Glutamatergic neuron (in vitro differentiated cells): ENCODE measurements at regions not wholly inside any gene's neighbourhood (a gene's known extent, or its start where the extent isn't known, plus 50 kb on each side); places are given as distances from the start of the nearest gene placed in this dataset.

ENCODE experiments used
- DNase-seq: peaks from one replicate; pipeline ENCODE4 v3.0.0; 2022
- H3K27ac Mint-ChIP-seq: one replicate; pipeline ENCODE4 v1.8.0; 2020; ENCODE audit warnings: mild to moderate bottlenecking, mixed read lengths, inconsistent platforms; ENCODE audit not compliant: unreplicated experiment
- H3K27me3 Mint-ChIP-seq: one replicate; pipeline ENCODE4 v1.8.0; 2020; ENCODE audit warnings: mild to moderate bottlenecking, moderate library complexity, mixed read lengths, inconsistent platforms; ENCODE audit not compliant: unreplicated experiment
- H3K36me3 Mint-ChIP-seq: one replicate; pipeline ENCODE4 v1.8.0; 2020; ENCODE audit warnings: mild to moderate bottlenecking, mixed read lengths, inconsistent platforms; ENCODE audit not compliant: unreplicated experiment
- H3K4me1 Mint-ChIP-seq: one replicate; pipeline ENCODE4 v1.8.0; 2020; ENCODE audit warnings: mild to moderate bottlenecking, low read depth, mixed read lengths, inconsistent platforms; ENCODE audit not compliant: unreplicated experiment
- H3K4me3 Mint-ChIP-seq: one replicate; pipeline ENCODE4 v1.8.0; 2020; ENCODE audit warnings: mild to moderate bottlenecking, mixed read lengths, inconsistent platforms; ENCODE audit not compliant: unreplicated experiment
- H3K9me3 Mint-ChIP-seq: one replicate; pipeline ENCODE4 v1.8.0; 2020; ENCODE audit warnings: mild to moderate bottlenecking, moderate library complexity, mixed read lengths, inconsistent platforms; ENCODE audit not compliant: unreplicated experiment
- TF ChIP-seq, protein P1 (sequence below): fragments of 200-600 bp; sonication (generic); IDR thresholded peaks from one replicate; pipeline ENCODE4 v1.5.0; 2021; ENCODE audit not compliant: partially characterized antibody, unreplicated experiment

GRCh38 chr11:38304926-38305325 is 1706.9 kb upstream of the RAG2 start:
- Mint-ChIP-seq H3K36me3 (no peaks in the 10 kb centered on the region), H3K4me1 (no peaks in the 10 kb centered on the region), H3K9me3 (no peaks in the 10 kb centered on the region), H3K27me3 (no peaks in the 10 kb centered on the region), H3K4me3 (no peak overlapping the region), H3K27ac (no peak overlapping the region)
- TF ChIP-seq, protein P1, sequence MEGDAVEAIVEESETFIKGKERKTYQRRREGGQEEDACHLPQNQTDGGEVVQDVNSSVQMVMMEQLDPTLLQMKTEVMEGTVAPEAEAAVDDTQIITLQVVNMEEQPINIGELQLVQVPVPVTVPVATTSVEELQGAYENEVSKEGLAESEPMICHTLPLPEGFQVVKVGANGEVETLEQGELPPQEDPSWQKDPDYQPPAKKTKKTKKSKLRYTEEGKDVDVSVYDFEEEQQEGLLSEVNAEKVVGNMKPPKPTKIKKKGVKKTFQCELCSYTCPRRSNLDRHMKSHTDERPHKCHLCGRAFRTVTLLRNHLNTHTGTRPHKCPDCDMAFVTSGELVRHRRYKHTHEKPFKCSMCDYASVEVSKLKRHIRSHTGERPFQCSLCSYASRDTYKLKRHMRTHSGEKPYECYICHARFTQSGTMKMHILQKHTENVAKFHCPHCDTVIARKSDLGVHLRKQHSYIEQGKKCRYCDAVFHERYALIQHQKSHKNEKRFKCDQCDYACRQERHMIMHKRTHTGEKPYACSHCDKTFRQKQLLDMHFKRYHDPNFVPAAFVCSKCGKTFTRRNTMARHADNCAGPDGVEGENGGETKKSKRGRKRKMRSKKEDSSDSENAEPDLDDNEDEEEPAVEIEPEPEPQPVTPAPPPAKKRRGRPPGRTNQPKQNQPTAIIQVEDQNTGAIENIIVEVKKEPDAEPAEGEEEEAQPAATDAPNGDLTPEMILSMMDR = no peak
- no peak for DNase-seq

- Mint-ChIP-seq H3K36me3 (no peaks in the 10 kb centered on the region), H3K4me1 (no peaks in the 10 kb centered on the region), H3K4me3 (no peak overlapping the region), H3K9me3 (no peaks in the 10 kb centered on the region), H3K27ac (no peak overlapping the region), H3K27me3 (no peaks in the 10 kb centered on the region)
- TF ChIP-seq, protein P1 = no peak
- no peak for DNase-seq
These were observed 1704.5 kb upstream of the RAG2 start for GRCh38 chr11:38302564-38302963.

- Mint-ChIP-seq H3K9me3 (peaks cover under 1% of the 10 kb centered on the region), H3K4me3 (no peak overlapping the region), H3K27ac (no peak overlapping the region), H3K36me3 (peaks cover 3% of the 10 kb centered on the region), H3K27me3 (peaks cover 1% of the 10 kb centered on the region), H3K4me1 (no peaks in the 10 kb centered on the region)
- TF ChIP-seq, protein P1 = no peak
- no peak for DNase-seq
These were observed 1702.5 kb upstream of the RAG2 start for GRCh38 chr11:38300570-38300969.

- Mint-ChIP-seq H3K9me3 (peaks cover 4% of the 10 kb centered on the region), H3K27ac (no peak overlapping the region), H3K4me3 (no peak overlapping the region), H3K4me1 (no peaks in the 10 kb centered on the region), H3K36me3 (peaks cover 5% of the 10 kb centered on the region), H3K27me3 (peaks cover 3% of the 10 kb centered on the region)
- TF ChIP-seq, protein P1 = no peak
- DNase-seq = no peak
These were observed 1698.3 kb upstream of the RAG2 start for GRCh38 chr11:38296211-38296776.

GRCh38 chr11:38282718-38283117 is 1684.7 kb upstream of the RAG2 start:
- Mint-ChIP-seq H3K36me3 (no peaks in the 10 kb centered on the region), H3K4me3 (no peak overlapping the region), H3K27me3 (no peaks in the 10 kb centered on the region), H3K27ac (no peak overlapping the region), H3K4me1 (no peaks in the 10 kb centered on the region), H3K9me3 (no peaks in the 10 kb centered on the region)
- TF ChIP-seq, protein P1 = no peak
- no peak for DNase-seq
